HFFc6 (cell line): ENCODE measurements at regions not wholly inside any gene's neighbourhood (a gene's known extent, or its start where the extent isn't known, plus 50 kb on each side); places are given as distances from the start of the nearest gene placed in this dataset.

Experiments used
- DNase-seq: peaks from one replicate; pipeline ENCODE4 v3.0.0-alpha.2; 2018
- H3K27ac Mint-ChIP-seq: 2 replicates; pipeline ENCODE4 v1.8.0; 2020; ENCODE audit warnings: mild to moderate bottlenecking, mixed read lengths
- H3K27me3 Mint-ChIP-seq: 2 replicates; pipeline ENCODE4 v1.8.0; 2021; ENCODE audit warnings: mild to moderate bottlenecking, moderate library complexity, mixed read lengths; ENCODE audit not compliant: insufficient read depth
- H3K36me3 Mint-ChIP-seq: 2 replicates; pipeline ENCODE4 v1.8.0; 2021; ENCODE audit warnings: low read depth, mixed read lengths
- H3K4me1 Mint-ChIP-seq: 2 replicates; pipeline ENCODE4 v1.8.0; 2020; ENCODE audit warnings: low read depth, mixed read lengths
- H3K4me3 Mint-ChIP-seq: 2 replicates; pipeline ENCODE4 v1.8.0; 2020; ENCODE audit warnings: mild to moderate bottlenecking, moderate library complexity, mixed read lengths
- H3K9me3 Mint-ChIP-seq: 2 replicates; pipeline ENCODE4 v1.8.0; 2020; ENCODE audit warnings: mild to moderate bottlenecking, mixed read lengths
- TF ChIP-seq, protein P1 (sequence below): fragments of 200-600 bp; sonication (generic); IDR thresholded peaks from 2 replicates; pipeline ENCODE4 v1.5.0; 2021; ENCODE audit warnings: antibody characterized with exemption, mild to moderate bottlenecking

DNA sequence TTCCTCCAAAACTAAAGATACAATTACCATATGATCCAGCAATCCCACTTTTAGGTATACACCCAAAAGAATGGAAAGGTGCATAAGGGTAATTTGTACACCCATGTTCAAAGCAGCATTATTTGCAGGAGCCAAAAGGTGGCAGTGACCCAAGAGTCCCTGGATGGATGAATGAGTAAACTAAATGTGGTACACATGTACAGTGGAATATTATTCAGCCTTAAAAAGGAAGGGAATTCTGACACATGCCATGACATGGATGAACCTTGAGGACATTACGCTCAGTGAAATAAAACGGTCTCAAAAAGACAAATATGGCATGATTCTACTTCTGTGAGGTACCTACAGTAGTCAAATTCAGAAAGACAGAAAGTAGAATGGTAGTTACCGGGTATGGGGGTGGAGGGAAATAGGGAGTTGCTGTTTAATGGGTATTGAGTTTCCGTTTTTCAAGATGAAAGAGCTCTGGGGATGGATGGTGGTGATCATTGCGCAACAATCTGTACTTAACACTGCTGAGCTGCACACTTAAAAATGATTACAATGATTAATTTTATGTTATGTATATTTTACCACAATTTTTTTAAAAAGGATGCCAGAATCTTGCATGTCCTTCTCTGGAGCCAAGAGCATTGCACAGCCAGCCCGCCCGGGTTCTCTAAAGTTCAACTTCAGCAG, 518.9 kb upstream of the JARID2 start:
- Mint-ChIP-seq H3K36me3 (0 out of 2 replicates have a peak, but pooled peaks cover 5% of the 10 kb centered on the region), H3K9me3 (no peaks in the 10 kb centered on the region), H3K27ac (no peak overlapping the region), H3K4me3 (no peak overlapping the region), H3K4me1 (peaks cover 32% of the 10 kb centered on the region), H3K27me3 (no peaks in the 10 kb centered on the region)
- TF ChIP-seq, protein P1, sequence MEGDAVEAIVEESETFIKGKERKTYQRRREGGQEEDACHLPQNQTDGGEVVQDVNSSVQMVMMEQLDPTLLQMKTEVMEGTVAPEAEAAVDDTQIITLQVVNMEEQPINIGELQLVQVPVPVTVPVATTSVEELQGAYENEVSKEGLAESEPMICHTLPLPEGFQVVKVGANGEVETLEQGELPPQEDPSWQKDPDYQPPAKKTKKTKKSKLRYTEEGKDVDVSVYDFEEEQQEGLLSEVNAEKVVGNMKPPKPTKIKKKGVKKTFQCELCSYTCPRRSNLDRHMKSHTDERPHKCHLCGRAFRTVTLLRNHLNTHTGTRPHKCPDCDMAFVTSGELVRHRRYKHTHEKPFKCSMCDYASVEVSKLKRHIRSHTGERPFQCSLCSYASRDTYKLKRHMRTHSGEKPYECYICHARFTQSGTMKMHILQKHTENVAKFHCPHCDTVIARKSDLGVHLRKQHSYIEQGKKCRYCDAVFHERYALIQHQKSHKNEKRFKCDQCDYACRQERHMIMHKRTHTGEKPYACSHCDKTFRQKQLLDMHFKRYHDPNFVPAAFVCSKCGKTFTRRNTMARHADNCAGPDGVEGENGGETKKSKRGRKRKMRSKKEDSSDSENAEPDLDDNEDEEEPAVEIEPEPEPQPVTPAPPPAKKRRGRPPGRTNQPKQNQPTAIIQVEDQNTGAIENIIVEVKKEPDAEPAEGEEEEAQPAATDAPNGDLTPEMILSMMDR: no peak
- DNase-seq: no peak

DNA sequence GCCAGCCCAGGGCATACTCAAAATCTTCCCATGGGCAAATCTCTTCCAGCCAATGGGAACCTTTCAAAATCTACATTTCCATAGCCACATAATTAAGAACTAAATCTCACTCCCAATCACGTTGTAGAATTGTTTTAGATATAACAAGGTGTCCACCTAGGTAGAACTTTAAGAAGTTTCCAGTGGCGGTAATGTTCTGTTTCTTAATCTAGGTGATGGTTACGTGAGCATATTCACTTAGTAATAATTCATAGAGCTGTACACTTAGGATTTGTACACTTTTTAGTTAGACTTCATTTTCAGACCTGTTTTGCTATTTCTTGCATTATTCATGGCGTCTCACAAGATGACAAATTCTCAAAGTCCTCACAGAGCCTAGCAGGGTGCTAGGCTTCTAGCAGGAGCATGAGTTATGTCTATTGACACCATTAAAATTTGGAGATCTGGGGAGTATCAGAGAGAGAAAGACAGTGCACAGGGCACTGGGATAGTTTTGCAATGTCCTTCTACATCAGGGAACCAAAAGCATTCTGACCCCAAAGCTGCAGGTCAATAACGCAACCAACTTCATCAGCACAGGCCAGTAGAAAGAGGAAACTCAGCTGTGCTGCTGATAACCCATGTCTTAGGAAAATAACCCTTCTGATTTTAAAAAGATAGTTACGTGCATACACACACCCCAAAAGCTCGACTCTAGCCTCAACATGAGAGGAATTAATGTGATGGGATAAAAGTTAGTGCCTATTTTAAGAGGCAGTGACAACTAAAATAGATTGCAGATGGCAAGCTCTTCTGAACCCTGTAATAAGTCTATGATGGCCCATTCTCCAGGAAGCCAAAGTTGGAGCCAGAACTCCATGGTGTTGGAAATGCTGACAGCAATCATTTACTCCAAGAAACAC, 518.1 kb upstream of the JARID2 start:
- H3K4me3 Mint-ChIP-seq: no peak overlapping the region
- DNase-seq: no peak
- H3K4me1 Mint-ChIP-seq: peaks cover 40% of the 10 kb centered on the region
- no peaks in the 10 kb centered on the region for H3K27me3 Mint-ChIP-seq
- H3K9me3 Mint-ChIP-seq: no peaks in the 10 kb centered on the region
- H3K27ac Mint-ChIP-seq: no peak overlapping the region
- TF ChIP-seq, protein P1: no peak
- H3K36me3 Mint-ChIP-seq: 0 out of 2 replicates have a peak, but pooled peaks cover 5% of the 10 kb centered on the region

DNA sequence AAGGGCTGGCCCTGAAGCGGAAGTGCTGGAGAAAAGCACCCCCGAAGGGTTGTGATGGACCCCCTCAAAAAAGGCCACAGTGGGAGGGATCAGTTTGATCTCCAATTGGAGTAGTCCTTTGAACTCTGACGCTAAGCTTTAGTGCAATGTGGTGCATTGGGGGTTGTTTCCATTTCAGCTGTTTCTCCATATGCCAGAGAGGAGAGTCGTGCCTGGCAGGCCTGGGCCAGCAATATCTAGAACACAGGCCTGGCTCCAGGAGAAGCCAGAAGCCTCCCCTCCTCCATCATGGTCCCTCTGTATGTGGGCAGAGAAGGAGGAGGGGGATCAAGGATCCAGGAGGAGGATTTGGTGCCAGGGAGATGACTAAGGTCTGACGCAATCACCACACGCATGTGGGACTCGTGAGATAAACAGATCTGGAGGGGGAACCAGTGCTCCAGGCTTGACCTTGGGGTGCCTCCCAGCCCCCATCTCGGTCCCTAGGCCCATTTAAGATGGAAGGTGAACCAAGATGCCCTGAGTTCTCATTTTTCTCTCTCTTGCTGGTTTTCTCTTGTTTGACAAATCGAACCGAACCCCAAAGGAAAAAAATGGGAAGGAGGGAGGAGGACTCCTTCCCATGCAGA, 517.4 kb upstream of the JARID2 start:
- no peaks in the 10 kb centered on the region for H3K9me3 Mint-ChIP-seq
- 0 out of 2 replicates have a peak, but pooled peaks cover 2% of the 10 kb centered on the region for H3K36me3 Mint-ChIP-seq
- TF ChIP-seq, protein P1: no peak
- peak overlapping the region; percentile 8; the same call in 1 of the 2 replicates for H3K27ac Mint-ChIP-seq
- no peaks in the 10 kb centered on the region for H3K27me3 Mint-ChIP-seq
- DNase-seq: no peak
- H3K4me3 Mint-ChIP-seq: no peak overlapping the region
- peaks cover 48% of the 10 kb centered on the region for H3K4me1 Mint-ChIP-seq

DNA sequence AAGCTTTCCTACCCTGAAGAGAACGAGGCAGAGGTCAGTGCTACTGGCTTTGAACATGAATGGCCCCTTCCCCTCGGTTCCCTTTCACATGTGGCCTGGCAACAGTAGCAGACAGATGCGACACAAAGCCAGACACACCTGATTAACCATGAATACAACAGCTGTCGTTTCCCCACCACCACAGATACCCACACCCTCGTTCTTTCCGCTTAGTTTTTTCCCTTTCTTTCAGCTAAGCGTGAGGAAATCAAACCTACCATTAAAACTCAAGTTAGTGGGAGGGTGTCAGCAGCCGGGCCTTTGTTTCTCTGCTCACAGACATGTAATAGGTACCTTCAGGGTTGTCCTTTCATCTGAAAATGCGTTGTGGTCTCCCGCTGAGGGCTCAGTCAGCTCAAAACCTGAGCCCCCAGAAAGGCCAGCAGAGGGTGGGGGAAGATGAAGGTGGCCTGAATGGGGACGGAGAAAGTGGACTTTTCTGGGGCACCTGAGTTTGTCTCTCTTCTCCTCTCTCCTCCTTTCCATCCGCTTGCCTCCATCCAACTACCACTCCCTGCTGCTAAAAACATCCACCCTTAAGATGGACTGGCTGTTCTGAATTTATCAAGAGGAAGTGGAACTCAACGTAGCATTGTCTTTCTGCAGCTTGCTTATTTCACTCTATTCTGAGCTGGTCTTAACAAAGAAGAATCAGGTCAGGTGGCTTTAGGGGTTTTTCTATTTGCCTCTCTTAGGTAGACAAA, 516.6 kb upstream of the JARID2 start:
- DNase-seq: no peak
- peaks cover 56% of the 10 kb centered on the region for H3K4me1 Mint-ChIP-seq
- H3K27me3 Mint-ChIP-seq: no peaks in the 10 kb centered on the region
- no peaks in the 10 kb centered on the region; the same call in 1 of the 2 replicates for H3K9me3 Mint-ChIP-seq
- H3K27ac Mint-ChIP-seq: no peak overlapping the region; the same call in 1 of the 2 replicates
- peaks cover 3% of the 10 kb centered on the region; the same call in 1 of the 2 replicates for H3K36me3 Mint-ChIP-seq
- H3K4me3 Mint-ChIP-seq: no peak overlapping the region
- TF ChIP-seq, protein P1: no peak

DNA sequence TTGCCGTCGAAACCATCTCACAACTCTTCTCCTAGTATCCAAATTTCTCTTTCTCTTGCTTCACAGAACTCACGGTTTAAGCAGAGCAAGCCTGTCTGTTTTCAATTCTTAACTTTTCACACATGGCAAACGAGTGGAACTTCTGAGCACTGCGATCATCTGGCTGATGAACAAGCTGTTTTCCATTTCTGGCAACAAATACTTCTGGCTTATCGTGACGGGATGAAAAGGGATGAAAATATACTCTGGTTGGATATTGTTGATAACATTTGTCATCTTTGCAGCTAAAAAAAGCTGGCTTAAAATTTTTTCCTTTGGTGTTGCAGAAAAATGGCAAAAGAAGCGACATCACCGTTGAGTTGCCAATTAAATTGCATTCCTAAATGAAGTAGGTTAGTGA, 515.2 kb upstream of the JARID2 start:
- no peaks in the 10 kb centered on the region for H3K27me3 Mint-ChIP-seq
- no peak overlapping the region for H3K27ac Mint-ChIP-seq
- peaks cover 5% of the 10 kb centered on the region; the same call in 1 of the 2 replicates for H3K36me3 Mint-ChIP-seq
- H3K9me3 Mint-ChIP-seq: no peaks in the 10 kb centered on the region; the same call in 1 of the 2 replicates
- H3K4me3 Mint-ChIP-seq: no peak overlapping the region
- no peak for DNase-seq
- TF ChIP-seq, protein P1: no peak
- H3K4me1 Mint-ChIP-seq: peaks cover 69% of the 10 kb centered on the region
